ENCODE measurements at regions not wholly inside any gene's neighbourhood (a gene's known extent, or its start where the extent isn't known, plus 50 kb on each side); places are given as distances from the start of the nearest gene placed in this dataset.
"Not testable (repeated sequence)": the region's sequence is repeated elsewhere in the genome, so short reads cannot be mapped to it uniquely, and the experiment has no call there.

GRCh38 chrX:25154168-25154567 lies 138.4 kb upstream of the ARX start:
- Mint-ChIP-seq H3K27me3 (peaks cover 8% of the 10 kb centered on the region), H3K36me3 (no peaks in the 10 kb centered on the region), H3K9me3 (ENCODE audit: low read depth) (no peaks in the 10 kb centered on the region), H3K27ac (no peak overlapping the region), H3K4me1 (no peaks in the 10 kb centered on the region), H3K4me3 (no peak overlapping the region)
- CTCF ChIA-PET: no interaction called here
- DNase-seq (no peak), ATAC-seq (no peak)

GRCh38 chrX:25151749-25152148 lies 136.0 kb upstream of the ARX start:
- CTCF ChIA-PET: no interaction called here
- peaks cover 15% of the 10 kb centered on the region for H3K27me3 Mint-ChIP-seq
- H3K27ac Mint-ChIP-seq: no peak overlapping the region
- ATAC-seq (no peak), DNase-seq (no peak)
- no peaks in the 10 kb centered on the region for H3K9me3 Mint-ChIP-seq (ENCODE audit: low read depth)
- H3K4me3 Mint-ChIP-seq: no peak overlapping the region
- H3K36me3 Mint-ChIP-seq: no peaks in the 10 kb centered on the region
- no peaks in the 10 kb centered on the region for H3K4me1 Mint-ChIP-seq

- Mint-ChIP-seq H3K27me3 (peaks cover 17% of the 10 kb centered on the region), H3K9me3 (ENCODE audit: low read depth) (no peaks in the 10 kb centered on the region), H3K4me1 (no peaks in the 10 kb centered on the region), H3K4me3 (no peak overlapping the region), H3K27ac (no peak overlapping the region), H3K36me3 (no peaks in the 10 kb centered on the region)
- CTCF ChIA-PET: interaction anchor here (1.1 to 2.6 kb wide), 7 partner anchors 95 to 773 kb away, joined by 3 to 18 read pairs (median 7); no protein-coding TSS in a partner anchor
- DNase-seq (peak; percentile 39), ATAC-seq (no peak)
These were observed 128.5 kb upstream of the ARX start for GRCh38 chrX:25144043-25144940.

- peaks cover 16% of the 10 kb centered on the region for H3K27me3 Mint-ChIP-seq
- ATAC-seq: no peak
These were observed 127.8 kb upstream of the ARX start for GRCh38 chrX:25143596-25143995.

GRCh38 chrX:25141684-25142083 lies 125.9 kb upstream of the ARX start:
- CTCF ChIA-PET: no interaction called here
- no peak overlapping the region for H3K4me3 Mint-ChIP-seq

More at GRCh38 chrX:25143596-25143995, 127.8 kb upstream of the ARX start:
- Mint-ChIP-seq H3K27ac (no peak overlapping the region), H3K4me1 (no peaks in the 10 kb centered on the region), H3K4me3 (no peak overlapping the region), H3K36me3 (no peaks in the 10 kb centered on the region), H3K9me3 (ENCODE audit: low read depth) (no peaks in the 10 kb centered on the region)
- CTCF ChIA-PET: interaction anchor here (1.1 to 2.6 kb wide), 8 partner anchors 94 to 773 kb away, joined by 3 to 18 read pairs (median 6); no protein-coding TSS in a partner anchor
- no peak for DNase-seq

GRCh38 chrX:25131055-25131454 lies 115.3 kb upstream of the ARX start:
- H3K4me3 Mint-ChIP-seq: no peak overlapping the region
- CTCF ChIA-PET: no interaction called here
- H3K4me1 Mint-ChIP-seq: no peaks in the 10 kb centered on the region
- H3K9me3 Mint-ChIP-seq (ENCODE audit: low read depth): no peaks in the 10 kb centered on the region
- ATAC-seq (no peak), DNase-seq (no peak)
- peaks cover 16% of the 10 kb centered on the region for H3K27me3 Mint-ChIP-seq
- no peak overlapping the region for H3K27ac Mint-ChIP-seq
- no peaks in the 10 kb centered on the region for H3K36me3 Mint-ChIP-seq

More at GRCh38 chrX:25141684-25142083, 125.9 kb upstream of the ARX start:
- Mint-ChIP-seq H3K4me1 (no peaks in the 10 kb centered on the region), H3K36me3 (no peaks in the 10 kb centered on the region), H3K9me3 (ENCODE audit: low read depth) (no peaks in the 10 kb centered on the region), H3K27ac (no peak overlapping the region), H3K27me3 (peaks cover 12% of the 10 kb centered on the region)
- no peak for DNase-seq
- no peak for ATAC-seq

GRCh38 chrX:25130619-25131018 lies 114.9 kb upstream of the ARX start:
- ATAC-seq (no peak), DNase-seq (no peak)
- Mint-ChIP-seq H3K4me1 (no peaks in the 10 kb centered on the region), H3K36me3 (no peaks in the 10 kb centered on the region), H3K27ac (no peak overlapping the region), H3K27me3 (peaks cover 16% of the 10 kb centered on the region), H3K9me3 (ENCODE audit: low read depth) (no peaks in the 10 kb centered on the region), H3K4me3 (no peak overlapping the region)
- CTCF ChIA-PET: no interaction called here

GRCh38 chrX:25125483-25125882 lies 109.7 kb upstream of the ARX start:
- Mint-ChIP-seq H3K4me3 (no peak overlapping the region), H3K27me3 (peaks cover 14% of the 10 kb centered on the region), H3K27ac (no peak overlapping the region), H3K4me1 (no peaks in the 10 kb centered on the region), H3K9me3 (ENCODE audit: low read depth) (no peaks in the 10 kb centered on the region), H3K36me3 (no peaks in the 10 kb centered on the region)
- ATAC-seq (no peak), DNase-seq (no peak)
- CTCF ChIA-PET: no interaction called here

- no peak for DNase-seq
- no peak overlapping the region for H3K27ac Mint-ChIP-seq
- no peaks in the 10 kb centered on the region for H3K36me3 Mint-ChIP-seq
- CTCF ChIA-PET: no interaction called here
- peaks cover 12% of the 10 kb centered on the region for H3K27me3 Mint-ChIP-seq
- H3K4me1 Mint-ChIP-seq: no peaks in the 10 kb centered on the region
- no peak for ATAC-seq
- H3K9me3 Mint-ChIP-seq (ENCODE audit: low read depth): no peaks in the 10 kb centered on the region
- H3K4me3 Mint-ChIP-seq: no peak overlapping the region
These were observed 108.6 kb upstream of the ARX start for GRCh38 chrX:25124391-25124790.

- no peak for ATAC-seq
- Mint-ChIP-seq H3K27me3 (no peaks in the 10 kb centered on the region), H3K9me3 (ENCODE audit: low read depth) (no peaks in the 10 kb centered on the region), H3K4me3 (no peak overlapping the region), H3K4me1 (no peaks in the 10 kb centered on the region), H3K27ac (no peak overlapping the region), H3K36me3 (no peaks in the 10 kb centered on the region)
- CTCF ChIA-PET: no interaction called here
- no peak for DNase-seq
These were observed 96.4 kb upstream of the ARX start for GRCh38 chrX:25112156-25112555.

GRCh38 chrX:25108481-25108880 lies 92.7 kb upstream of the ARX start:
- DNase-seq (no peak), ATAC-seq (no peak)
- Mint-ChIP-seq H3K4me1 (no peaks in the 10 kb centered on the region), H3K27me3 (no peaks in the 10 kb centered on the region), H3K36me3 (no peaks in the 10 kb centered on the region), H3K9me3 (ENCODE audit: low read depth) (no peaks in the 10 kb centered on the region), H3K4me3 (no peak overlapping the region), H3K27ac (no peak overlapping the region)
- CTCF ChIA-PET: no interaction called here

- H3K4me3 Mint-ChIP-seq: no peak overlapping the region
These were observed 89.5 kb upstream of the ARX start for GRCh38 chrX:25105221-25105620.

GRCh38 chrX:25096522-25097045 lies 80.8 kb upstream of the ARX start:
- Mint-ChIP-seq H3K4me1 (no peaks in the 10 kb centered on the region), H3K9me3 (ENCODE audit: low read depth) (no peaks in the 10 kb centered on the region), H3K27me3 (peaks cover 8% of the 10 kb centered on the region), H3K36me3 (no peaks in the 10 kb centered on the region), H3K27ac (no peak overlapping the region), H3K4me3 (no peak overlapping the region)
- CTCF ChIA-PET: no interaction called here
- ATAC-seq (no peak), DNase-seq (no peak)

More at GRCh38 chrX:25105221-25105620, 89.5 kb upstream of the ARX start:
- Mint-ChIP-seq H3K27ac (no peak overlapping the region), H3K4me1 (no peaks in the 10 kb centered on the region), H3K36me3 (no peaks in the 10 kb centered on the region), H3K27me3 (no peaks in the 10 kb centered on the region), H3K9me3 (ENCODE audit: low read depth) (no peaks in the 10 kb centered on the region)
- CTCF ChIA-PET: no interaction called here
- DNase-seq: no peak
- ATAC-seq: no peak

GRCh38 chrX:25091152-25091551 lies 75.4 kb upstream of the ARX start:
- H3K4me1 Mint-ChIP-seq; H3K27ac Mint-ChIP-seq; DNase-seq; CTCF ChIA-PET; H3K36me3 Mint-ChIP-seq; H3K4me3 Mint-ChIP-seq; H3K9me3 Mint-ChIP-seq (ENCODE audit: low read depth); H3K27me3 Mint-ChIP-seq; ATAC-seq: not testable (repeated sequence)
